ENCODE measurements at regions not wholly inside any gene's neighbourhood (a gene's known extent, or its start where the extent isn't known, plus 50 kb on each side); places are given as distances from the start of the nearest gene placed in this dataset.

DNA sequence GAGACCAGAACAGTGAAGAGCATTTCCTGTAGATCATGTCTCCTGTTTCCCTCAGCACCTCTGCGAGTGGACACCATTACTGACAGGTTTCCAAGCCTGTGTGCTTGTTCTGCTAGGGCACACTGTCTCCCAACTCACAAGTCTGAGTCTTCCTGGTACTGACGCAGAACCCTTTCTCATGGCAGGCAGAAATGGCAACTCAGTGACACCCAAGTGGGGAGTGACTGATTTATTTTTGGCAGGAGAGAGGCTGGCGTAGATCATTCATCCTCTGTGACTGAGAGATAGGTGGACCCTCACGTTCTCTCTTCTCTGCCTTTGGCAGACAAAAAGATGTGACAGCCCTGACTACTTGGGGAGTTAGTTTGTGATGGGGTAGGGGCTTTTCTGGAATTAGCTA lies 183.4 kb downstream of the RFC3 start:
- no peak for DNase-seq (ENCODE audit: low read depth, low spot score)

- DNase-seq (ENCODE audit: low read depth, low spot score) = no peak
Measured at GRCh38 chr13:34002141-34002540, 184.2 kb downstream of the RFC3 start.

- no peak for DNase-seq (ENCODE audit: low read depth, low spot score)
Measured at GRCh38 chr13:34002924-34003323, 185.0 kb downstream of the RFC3 start.

DNA sequence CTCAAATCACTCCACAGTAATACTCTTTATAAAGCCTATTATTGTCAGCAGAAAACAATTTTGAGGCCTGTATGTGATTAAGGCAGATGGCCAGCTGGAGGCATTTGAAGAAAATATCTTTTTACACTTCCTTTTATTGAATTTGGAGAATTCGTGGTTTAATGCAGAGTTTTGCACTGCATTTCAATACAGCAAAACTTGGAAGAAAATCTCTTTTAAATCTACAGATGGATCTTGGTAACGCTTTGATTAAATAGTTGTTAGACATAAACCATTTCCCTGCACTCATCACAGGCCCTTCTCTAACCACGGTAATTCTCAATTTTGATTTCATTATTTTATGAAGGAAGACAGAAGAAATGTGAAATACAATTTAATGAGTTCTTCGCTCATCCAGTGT lies 185.7 kb downstream of the RFC3 start:
- DNase-seq (ENCODE audit: low read depth, low spot score) = no peak

DNA sequence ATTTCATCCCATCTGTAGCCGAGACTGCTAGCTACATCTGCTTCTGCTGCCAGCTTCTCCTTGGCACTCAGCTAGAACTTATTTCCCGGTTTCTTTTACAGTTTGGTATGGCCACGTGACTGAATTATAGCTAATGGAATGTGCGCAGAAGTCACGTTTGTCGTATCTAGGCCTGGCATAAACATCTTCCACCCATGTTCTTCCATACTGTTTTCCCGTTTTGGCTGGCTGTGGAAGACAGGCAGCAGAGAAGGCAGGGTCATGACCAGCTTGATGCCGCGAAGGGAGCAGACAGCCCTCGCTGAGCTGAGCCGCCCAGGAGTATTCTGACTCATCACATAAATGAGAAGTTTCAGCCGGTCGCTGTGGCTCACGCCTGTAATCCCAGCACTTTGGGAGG lies 186.7 kb downstream of the RFC3 start:
- no peak for DNase-seq (ENCODE audit: low read depth, low spot score)

GRCh38 chr13:34006011-34006410 lies 188.1 kb downstream of the RFC3 start:
- DNase-seq (ENCODE audit: low read depth, low spot score) = no peak

GRCh38 chr13:34011552-34012085 lies 193.7 kb downstream of the RFC3 start:
- DNase-seq (ENCODE audit: low read depth, low spot score) = no peak

- no peak for DNase-seq (ENCODE audit: low read depth, low spot score)
Measured at GRCh38 chr13:34012382-34012781, 194.4 kb downstream of the RFC3 start.

- no peak for DNase-seq (ENCODE audit: low read depth, low spot score)
Measured at GRCh38 chr13:34013061-34013460, 195.1 kb downstream of the RFC3 start.

DNA sequence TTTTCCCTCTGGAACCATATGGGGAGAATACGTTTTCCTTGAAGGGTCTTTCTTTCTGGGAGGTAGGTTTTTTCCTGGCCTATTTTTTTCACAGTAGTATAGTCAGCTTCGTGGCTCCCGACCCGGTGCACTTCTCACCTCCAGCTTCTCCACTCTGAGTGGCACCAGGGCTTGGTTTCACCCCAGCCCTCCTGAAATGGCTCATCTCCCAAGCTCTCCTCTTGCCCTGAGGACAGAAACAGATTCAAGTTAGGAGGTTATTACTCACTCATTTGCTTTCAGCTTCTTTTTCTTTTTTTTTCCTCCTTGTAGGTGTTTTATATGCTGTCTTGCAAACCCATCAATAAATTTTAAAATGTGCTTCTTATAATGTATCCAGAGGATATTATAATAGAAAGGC lies 199.3 kb downstream of the RFC3 start:
- DNase-seq (ENCODE audit: low read depth, low spot score) = no peak

DNA sequence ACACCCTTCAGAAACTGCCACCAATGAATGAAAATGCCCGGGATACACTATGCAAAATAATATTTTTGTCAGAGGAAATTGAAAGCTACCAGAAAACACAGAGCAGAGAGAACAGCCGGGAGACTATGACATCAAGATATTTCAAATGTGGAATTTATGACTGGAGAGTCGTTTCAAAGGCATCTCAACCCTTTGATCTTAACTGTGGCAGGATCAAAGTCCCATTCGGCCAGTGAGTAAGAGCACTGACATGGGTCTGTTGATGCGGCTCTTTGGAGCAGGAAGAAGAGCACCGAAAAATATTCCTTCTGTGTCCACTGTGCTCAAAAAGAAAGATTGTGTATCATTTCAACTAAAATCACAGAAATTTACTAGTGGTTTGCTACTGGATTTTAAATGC lies 201.9 kb downstream of the RFC3 start:
- DNase-seq (ENCODE audit: low read depth, low spot score) = no peak

- no peak for DNase-seq (ENCODE audit: low read depth, low spot score)
Measured at GRCh38 chr13:34020388-34020787, 202.4 kb downstream of the RFC3 start.

DNA sequence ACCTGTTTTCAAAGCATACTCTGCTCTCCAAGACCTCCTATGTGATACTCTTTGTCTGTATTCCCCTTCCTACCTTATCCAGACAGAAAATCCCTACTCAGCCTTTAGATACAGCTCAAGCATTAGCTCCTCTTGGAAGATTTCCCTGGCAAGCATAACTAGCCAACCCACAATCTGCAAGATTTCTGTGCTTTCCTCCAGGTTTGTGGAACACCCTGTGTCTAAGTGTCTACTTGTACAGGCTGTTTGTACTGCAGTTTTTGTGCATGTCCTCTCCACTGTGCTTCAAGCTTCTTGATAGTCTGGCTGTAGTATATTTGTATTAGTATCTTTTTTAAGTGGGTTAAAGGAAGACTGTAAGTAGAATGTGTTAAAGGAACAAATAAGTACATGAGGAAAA lies 203.7 kb downstream of the RFC3 start:
- no peak for DNase-seq (ENCODE audit: low read depth, low spot score)

- no peak for DNase-seq (ENCODE audit: low read depth, low spot score)
Measured at GRCh38 chr13:34025746-34026145, 207.8 kb downstream of the RFC3 start.

- no peak for DNase-seq (ENCODE audit: low read depth, low spot score)
Measured at GRCh38 chr13:34026308-34026707, 208.4 kb downstream of the RFC3 start.

DNA sequence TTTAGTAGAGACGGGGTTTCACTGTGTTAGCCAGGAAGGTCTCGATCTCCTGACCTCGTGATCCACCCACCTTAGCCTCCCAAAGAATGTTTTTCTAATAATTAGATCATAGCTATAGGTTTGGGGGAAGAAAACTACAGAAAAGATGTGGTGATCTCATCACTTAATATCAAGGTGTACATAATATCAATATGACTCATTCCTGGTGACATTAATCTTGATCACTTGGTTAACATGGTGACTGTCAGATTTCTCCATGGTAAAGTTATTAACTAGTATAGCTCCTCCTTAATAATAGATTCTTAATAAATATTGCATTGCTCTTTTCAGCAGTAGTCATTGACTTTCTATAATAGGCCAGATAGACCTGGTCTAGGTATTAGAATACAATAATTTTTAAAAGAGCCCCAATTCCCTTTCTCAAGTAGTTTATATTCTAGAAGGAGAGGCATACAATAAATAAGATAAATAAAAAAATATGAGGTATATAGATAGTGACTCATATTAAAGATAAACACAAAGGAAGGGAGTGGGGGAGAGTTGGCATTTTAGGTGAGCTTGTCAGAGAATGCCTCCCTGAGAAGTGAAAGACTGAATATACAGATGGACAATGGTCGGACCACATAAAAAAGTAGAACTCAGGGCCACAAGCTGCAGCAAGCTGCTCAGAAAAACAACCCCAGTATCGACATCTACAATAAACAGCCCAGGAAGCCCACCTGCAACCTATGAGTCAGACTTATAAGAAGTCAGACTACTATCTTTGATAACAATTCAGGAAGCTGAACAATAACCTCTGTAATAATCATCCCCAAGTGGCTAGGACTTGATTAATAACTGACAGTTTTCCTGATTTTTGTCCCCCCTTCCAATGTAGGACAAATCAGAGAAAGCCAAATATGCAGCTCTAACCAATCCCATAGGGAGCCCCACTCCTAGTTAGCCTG lies 210.8 kb downstream of the RFC3 start:
- no peak for DNase-seq (ENCODE audit: low read depth, low spot score)

- no peak for DNase-seq (ENCODE audit: low read depth, low spot score)
Measured at GRCh38 chr13:34030782-34031181, 212.8 kb downstream of the RFC3 start.

DNA sequence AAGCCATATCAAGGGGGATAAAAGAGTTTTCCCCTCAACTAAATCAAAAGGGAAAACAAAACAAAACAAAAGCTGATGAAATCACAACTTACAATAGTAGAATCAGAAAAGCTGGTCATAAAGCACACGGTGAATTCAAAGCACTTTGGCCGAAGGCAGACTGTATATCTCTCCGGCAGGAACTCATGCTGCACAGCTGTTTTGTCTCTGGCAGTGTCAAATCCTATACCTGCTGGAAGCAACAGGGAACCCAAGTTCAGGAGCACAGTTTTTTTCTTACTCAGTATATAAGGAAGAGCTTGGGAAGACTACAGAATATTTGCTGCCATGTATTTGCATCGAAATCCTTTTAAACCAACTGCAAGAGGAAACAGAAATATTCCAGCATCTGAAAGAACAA lies 213.7 kb downstream of the RFC3 start:
- no peak for DNase-seq (ENCODE audit: low read depth, low spot score)

- no peak for DNase-seq (ENCODE audit: low read depth, low spot score)
Measured at GRCh38 chr13:34034411-34034810, 216.5 kb downstream of the RFC3 start.

DNA sequence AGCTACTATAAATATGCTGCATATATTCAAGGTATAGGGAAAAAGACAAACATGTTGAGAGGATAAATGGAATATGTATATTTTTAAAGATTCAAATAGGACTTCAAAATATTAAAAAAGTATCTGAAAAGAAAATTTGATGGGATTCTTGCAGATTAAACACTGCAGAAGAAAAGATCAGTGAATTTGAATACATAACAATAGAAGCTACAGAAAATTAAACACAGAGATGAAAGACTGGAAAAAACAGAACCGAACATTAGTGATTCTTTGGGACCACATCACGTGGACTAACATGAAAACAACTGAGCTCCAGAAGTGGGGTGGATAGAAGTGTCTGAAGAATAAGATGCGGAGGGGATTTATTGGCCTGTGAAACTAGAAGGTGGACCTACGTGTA lies 217.2 kb downstream of the RFC3 start:
- no peak for DNase-seq (ENCODE audit: low read depth, low spot score)

GRCh38 chr13:34035676-34036325 lies 217.9 kb downstream of the RFC3 start:
- no peak for DNase-seq (ENCODE audit: low read depth, low spot score)

- no peak for DNase-seq (ENCODE audit: low read depth, low spot score)
Measured at GRCh38 chr13:34037636-34038540, 219.9 kb downstream of the RFC3 start.
